HG03095 (cell line): ENCODE measurements at regions not wholly inside any gene's neighbourhood (a gene's known extent, or its start where the extent isn't known, plus 50 kb on each side); places are given as distances from the start of the nearest gene placed in this dataset.

ENCODE experiments used
- ATAC-seq: cut with Tn5 transposase; IDR thresholded peaks from one replicate; pipeline ENCODE4 v1.9.1; 2021; ENCODE audit warnings: moderate library complexity; ENCODE audit not compliant: unreplicated experiment

DNA sequence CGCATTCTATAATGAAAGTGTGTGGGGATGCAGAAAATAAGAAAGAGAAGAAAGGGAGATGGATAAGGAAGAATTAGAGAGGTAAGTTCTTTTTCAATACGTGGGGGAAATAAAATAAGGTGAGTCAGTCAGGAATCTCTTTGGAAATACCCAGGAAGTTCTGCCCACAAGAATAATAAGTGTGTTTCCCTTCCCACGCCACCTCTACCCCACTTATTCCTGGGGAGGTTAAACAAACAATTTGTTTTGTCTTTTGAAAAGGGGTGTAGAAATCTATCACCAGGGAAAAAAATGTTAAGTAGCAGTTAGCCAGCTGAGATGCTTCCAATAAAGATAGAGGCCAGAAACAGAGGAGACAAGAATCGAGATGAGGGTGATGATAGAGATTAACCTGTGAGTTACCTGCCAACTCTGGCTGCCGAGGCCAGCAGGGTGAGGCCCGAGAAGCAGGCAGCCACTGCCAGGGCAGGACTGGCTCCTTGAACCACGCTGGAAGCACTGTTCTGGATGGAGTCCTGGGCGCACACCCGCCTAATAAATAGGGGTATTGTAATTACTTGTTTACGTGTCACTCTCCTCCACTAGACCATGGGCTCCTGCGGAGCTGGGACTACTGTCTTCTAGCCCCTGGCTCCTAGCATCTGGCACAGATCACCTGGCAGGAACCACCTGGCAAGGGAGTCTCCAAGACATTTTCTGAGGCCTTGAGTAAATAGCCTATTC is 191.3 kb downstream of the FGFR2 start:
- ATAC-seq = no peak

- no peak for ATAC-seq
Observed at GRCh38 chr10:121409466-121410104, 188.7 kb downstream of the FGFR2 start.

- no peak for ATAC-seq
Observed at GRCh38 chr10:121411004-121411403, 187.2 kb downstream of the FGFR2 start.

GRCh38 chr10:121413951-121414350 is 184.3 kb downstream of the FGFR2 start:
- no peak for ATAC-seq

DNA sequence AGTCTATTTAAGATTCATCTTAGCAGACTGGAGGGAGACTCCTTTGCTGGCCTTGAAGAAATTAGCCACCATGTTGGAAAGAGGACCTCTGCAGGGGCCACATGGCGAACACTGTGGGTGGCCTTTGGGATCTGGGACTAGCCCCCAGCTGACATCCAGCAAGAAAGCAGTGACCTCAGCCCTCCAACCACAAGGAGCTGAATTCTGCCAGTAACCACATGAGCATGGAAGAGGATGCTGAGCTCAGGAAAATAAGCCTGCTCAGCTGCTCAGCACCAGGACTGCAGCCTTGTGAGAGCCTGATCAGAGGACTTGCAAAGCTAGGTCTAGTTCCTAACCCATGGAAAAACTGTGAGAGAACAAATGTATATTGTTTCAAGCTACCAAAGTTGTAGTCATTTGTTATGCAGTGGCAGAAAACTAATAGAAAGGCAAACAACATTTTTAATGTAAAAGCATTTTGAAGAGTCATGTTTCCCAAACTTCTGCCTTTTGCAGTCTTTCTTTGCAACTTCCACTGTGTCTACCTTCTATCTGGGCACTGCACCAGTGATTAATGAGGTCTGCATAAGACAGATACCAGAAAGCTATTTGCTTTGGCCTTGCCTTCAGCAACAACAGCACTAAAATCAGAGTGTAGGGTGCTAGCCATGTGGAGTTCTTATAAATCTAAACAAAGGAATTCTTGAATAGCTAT is 183.7 kb downstream of the FGFR2 start:
- ATAC-seq = no peak

GRCh38 chr10:121415063-121415399 is 183.2 kb downstream of the FGFR2 start:
- no peak for ATAC-seq

GRCh38 chr10:121416071-121416470 is 182.2 kb downstream of the FGFR2 start:
- ATAC-seq = no peak

DNA sequence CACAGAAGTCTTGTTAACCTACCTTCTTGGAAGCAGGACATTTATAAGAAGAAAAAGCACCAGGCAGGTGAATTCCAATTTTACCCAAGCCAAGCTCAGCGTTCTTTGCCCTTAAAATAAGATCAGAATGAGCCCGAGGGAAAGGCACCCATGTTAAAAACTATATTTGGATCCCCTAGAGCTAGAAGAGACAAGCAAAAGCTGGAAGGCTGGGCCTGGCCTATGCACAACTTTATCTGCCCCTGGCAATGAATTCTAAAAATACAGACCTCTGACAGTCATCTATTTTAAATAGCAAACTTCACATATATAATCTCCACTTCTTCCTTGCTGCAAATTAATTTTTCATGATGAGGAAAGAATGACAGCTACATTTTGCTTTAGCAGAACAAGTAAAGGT is 180.9 kb downstream of the FGFR2 start:
- ATAC-seq = no peak

DNA sequence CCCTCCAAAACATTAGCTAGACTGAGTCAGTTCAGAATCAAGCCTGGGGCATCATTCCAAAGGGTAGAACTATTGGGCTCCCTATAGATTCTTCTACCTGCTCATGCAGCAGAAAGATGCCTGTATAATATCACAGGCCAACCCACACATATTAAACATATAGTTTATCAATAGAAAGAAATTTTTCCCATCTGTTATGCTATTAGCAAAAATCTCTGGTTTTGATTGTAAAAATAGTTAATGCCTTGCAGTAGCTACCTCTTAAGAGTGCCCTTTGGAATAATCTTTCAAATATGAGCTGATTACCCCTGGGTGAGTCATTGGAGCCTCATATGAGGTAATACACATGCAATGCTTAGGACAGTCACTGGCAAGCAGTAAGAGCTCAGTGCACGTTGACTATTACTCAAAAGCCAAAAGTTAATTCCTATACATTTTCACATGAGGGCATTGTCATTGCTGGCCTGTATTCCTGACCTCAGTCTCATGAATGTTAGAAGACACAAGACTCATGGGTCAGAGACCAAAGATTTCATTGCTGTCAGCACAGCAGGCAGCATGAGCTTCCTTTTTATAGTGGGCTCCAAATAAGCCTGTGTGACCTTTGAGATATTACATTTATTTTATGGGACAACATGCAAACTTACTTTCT is 180.0 kb downstream of the FGFR2 start:
- no peak for ATAC-seq

DNA sequence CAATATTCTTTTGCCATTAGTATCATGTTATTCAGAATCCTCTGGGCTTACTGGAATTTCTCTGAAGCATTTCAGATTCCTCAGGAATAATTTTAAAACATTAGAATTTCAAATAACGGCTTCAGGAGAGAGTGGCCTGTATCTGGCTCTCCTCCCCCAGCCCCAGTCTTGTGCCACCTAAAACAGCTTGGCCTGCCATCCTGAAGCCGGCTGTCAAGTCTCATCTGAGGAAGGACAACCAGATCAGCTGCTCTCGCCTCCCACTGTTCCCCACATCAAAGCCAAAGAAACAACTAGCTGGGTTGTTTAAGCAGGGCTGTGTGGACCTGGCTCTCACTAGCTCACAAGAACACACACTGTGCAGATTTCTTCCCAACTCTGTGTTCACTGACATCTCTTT is 178.2 kb downstream of the FGFR2 start:
- ATAC-seq = no peak

GRCh38 chr10:121422096-121422495 is 176.1 kb downstream of the FGFR2 start:
- no peak for ATAC-seq

GRCh38 chr10:121425623-121426022 is 172.6 kb downstream of the FGFR2 start:
- no peak for ATAC-seq

DNA sequence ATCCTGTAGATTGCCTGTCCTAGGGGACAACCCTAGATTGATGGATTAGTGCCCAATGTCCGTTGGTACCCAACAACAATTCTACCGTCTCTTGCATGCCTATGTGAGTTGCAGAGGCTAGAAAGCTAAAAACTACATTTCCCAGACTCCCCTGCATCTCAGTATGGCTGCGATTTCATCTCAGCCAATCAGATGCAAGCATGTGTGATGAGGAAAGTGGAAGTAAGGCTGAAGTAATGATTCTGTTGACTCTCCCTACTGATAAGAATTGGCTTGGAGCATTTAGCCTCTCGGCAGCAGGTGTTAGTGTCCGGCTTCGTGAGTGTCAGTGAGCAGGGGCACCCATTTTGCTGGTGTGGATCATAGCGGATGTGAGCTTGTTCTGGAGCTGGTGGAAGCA is 171.9 kb downstream of the FGFR2 start:
- ATAC-seq = no peak
